ENCODE measurements at regions not wholly inside any gene's neighbourhood (a gene's known extent, or its start where the extent isn't known, plus 50 kb on each side); places are given as distances from the start of the nearest gene placed in this dataset.

DNA sequence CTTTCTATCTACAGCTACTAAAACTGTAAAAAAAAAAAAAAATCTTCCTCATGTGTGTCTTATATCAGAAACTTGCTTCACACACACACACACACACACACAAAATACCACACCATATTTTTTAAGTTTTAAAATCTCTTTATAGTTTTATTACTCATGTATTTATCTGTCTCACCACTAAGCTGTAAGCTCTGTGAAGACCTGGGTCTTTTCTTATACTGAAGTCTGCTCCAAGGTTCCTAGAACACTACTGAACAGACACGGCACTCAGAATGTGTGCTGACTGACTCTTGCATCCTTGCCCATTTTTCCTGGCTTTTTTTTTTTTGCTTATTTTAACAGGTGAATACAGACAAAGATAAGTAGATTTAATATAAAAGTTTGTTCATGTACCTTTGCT is 135.6 kb upstream of the CXXC4 start:
- intact Hi-C loops (cut with DNase I; ENCODE audit: low total_unique reads): no loop called here
- no peaks in the 10 kb centered on the region for H3K36me3 ChIP-seq
- no peaks in the 10 kb centered on the region for H3K4me1 ChIP-seq
- H3K4me3 ChIP-seq: no peak overlapping the region
- no peak for DNase-seq
- TF ChIP-seq EP300 (IDR thresholded peaks at IDR 0.05): no peak
- TF ChIP-seq, protein P1, sequence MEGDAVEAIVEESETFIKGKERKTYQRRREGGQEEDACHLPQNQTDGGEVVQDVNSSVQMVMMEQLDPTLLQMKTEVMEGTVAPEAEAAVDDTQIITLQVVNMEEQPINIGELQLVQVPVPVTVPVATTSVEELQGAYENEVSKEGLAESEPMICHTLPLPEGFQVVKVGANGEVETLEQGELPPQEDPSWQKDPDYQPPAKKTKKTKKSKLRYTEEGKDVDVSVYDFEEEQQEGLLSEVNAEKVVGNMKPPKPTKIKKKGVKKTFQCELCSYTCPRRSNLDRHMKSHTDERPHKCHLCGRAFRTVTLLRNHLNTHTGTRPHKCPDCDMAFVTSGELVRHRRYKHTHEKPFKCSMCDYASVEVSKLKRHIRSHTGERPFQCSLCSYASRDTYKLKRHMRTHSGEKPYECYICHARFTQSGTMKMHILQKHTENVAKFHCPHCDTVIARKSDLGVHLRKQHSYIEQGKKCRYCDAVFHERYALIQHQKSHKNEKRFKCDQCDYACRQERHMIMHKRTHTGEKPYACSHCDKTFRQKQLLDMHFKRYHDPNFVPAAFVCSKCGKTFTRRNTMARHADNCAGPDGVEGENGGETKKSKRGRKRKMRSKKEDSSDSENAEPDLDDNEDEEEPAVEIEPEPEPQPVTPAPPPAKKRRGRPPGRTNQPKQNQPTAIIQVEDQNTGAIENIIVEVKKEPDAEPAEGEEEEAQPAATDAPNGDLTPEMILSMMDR (IDR thresholded peaks at IDR 0.05): no peak
- no peak for TF ChIP-seq POLR2A (IDR thresholded peaks at IDR 0.05)
- TF ChIP-seq POLR2AphosphoS5 (IDR thresholded peaks at IDR 0.05): no peak
- no peaks in the 10 kb centered on the region for H3K9me3 ChIP-seq
- H3K27ac ChIP-seq: no peak overlapping the region
- no peaks in the 10 kb centered on the region for H3K27me3 ChIP-seq
- WGBS, 5 donors: 48 to 84% (median 67%) methylated on average over 1 of the region's 1 CpG

DNA sequence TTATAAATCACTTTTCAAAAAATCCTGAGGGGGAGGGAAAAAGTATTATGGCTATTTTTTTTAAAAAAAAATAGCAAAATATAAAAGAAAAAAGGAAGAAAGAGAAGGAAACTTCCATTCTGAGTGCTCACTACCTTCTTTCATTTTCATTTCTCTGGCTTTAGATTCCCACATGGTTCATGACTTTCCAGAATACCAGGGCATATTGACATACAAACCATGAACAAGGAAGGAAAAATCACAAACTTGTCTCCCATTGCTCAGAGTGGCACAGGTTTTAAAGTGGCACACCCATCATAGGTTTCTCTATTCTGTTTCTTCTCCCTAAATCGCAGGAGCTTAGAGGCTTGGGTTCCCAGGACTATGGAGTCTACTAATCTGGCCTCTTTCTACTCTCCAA is 136.3 kb upstream of the CXXC4 start:
- Histone ChIP-seq H3K4me1 (no peaks in the 10 kb centered on the region), H3K27ac (no peak overlapping the region), H3K36me3 (no peaks in the 10 kb centered on the region), H3K27me3 (no peaks in the 10 kb centered on the region), H3K4me3 (no peak overlapping the region), H3K9me3 (no peaks in the 10 kb centered on the region)
- TF ChIP-seq, protein P1 (IDR thresholded peaks at IDR 0.05): no peak
- TF ChIP-seq EP300 (IDR thresholded peaks at IDR 0.05): no peak
- no peak for TF ChIP-seq POLR2AphosphoS5 (IDR thresholded peaks at IDR 0.05)
- no peak for TF ChIP-seq POLR2A (IDR thresholded peaks at IDR 0.05)
- WGBS, 5 donors: 75 to 96% (median 93%) methylated on average over 1 of the region's 1 CpG
- intact Hi-C loops (cut with DNase I; ENCODE audit: low total_unique reads): no loop called here
- no peak for DNase-seq

DNA sequence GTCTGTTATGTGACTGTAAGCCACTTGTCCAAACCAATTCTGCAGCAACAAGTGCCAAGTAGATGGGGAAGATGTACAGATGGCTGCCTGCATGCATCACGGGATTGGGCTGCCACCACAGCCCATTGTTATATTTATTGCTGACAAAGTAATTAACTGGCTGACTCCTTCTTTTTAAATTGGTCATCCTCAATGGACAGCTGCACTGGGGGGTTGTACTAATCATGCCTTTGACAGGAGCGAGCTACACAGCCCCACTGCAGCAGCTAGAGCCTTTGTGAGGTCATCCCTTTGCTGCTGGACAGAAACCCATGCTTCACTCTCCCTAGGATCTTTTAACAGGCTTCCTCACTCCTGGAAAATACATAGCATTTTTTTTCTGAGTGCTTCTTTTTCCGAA is 146.7 kb upstream of the CXXC4 start:
- H3K36me3 ChIP-seq: no peaks in the 10 kb centered on the region
- intact Hi-C loops (cut with DNase I; ENCODE audit: low total_unique reads): no loop called here
- no peak overlapping the region for H3K4me3 ChIP-seq
- DNase-seq: peak in 1 of 2 donors; percentile 14
- H3K9me3 ChIP-seq: no peaks in the 10 kb centered on the region
- no peaks in the 10 kb centered on the region for H3K4me1 ChIP-seq
- TF ChIP-seq POLR2AphosphoS5 (IDR thresholded peaks at IDR 0.05) (no peak), POLR2A (IDR thresholded peaks at IDR 0.05) (no peak), EP300 (IDR thresholded peaks at IDR 0.05) (no peak)
- TF ChIP-seq, protein P1 (IDR thresholded peaks at IDR 0.05): no peak
- H3K27me3 ChIP-seq: no peaks in the 10 kb centered on the region
- WGBS, 5 donors: 35 to 71% (median 56%) methylated on average over 3 of the region's 3 CpGs
- H3K27ac ChIP-seq: no peak overlapping the region

DNA sequence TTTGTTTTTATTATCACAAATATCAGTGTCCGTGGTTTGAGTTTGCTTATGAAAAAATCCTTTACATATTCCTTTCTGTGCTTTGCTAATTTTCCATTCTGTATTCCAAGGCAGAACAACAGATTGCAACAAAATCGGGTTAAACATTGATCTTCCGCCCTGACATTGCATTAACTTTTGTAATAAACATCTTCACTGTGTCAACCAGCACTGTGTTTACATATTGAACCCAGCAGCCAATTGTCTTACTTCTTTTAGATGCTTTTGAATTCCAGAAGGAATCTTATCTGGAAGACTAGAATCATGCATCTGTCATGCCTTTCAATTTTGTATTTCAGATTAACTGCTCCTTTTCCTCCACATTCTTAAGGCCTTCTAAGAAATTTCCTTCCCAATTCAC is 147.8 kb upstream of the CXXC4 start:
- intact Hi-C loops (cut with DNase I; ENCODE audit: low total_unique reads): no loop called here
- Histone ChIP-seq H3K27me3 (no peaks in the 10 kb centered on the region), H3K4me1 (no peaks in the 10 kb centered on the region), H3K4me3 (no peak overlapping the region), H3K36me3 (no peaks in the 10 kb centered on the region), H3K9me3 (no peaks in the 10 kb centered on the region), H3K27ac (no peak overlapping the region)
- no peak for DNase-seq
- 26 to 43% (median 36%) methylated on average over 3 of the region's 3 CpGs for WGBS, 5 donors
- no peak for TF ChIP-seq POLR2AphosphoS5 (IDR thresholded peaks at IDR 0.05)

DNA sequence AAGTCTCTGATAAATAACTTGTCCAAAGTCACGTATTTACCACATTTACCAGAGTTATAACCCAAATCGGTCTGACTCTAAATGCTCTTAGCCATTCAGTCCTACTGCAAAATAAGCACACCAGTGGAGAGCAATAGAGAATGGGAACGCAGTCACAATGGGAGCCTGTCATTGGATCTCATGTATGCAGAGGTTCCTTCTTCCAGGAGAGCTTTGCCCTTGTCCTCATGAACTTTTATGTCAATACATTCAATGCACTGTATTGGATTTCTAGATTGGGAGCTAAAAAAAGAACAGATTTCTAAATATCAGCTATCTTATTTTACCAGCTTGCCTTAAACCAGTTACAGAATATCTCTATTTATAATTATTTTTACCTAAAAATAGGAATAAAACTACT is 149.1 kb upstream of the CXXC4 start:
- no peaks in the 10 kb centered on the region for H3K36me3 ChIP-seq
- intact Hi-C loops (cut with DNase I; ENCODE audit: low total_unique reads): no loop called here
- 74 to 85% (median 84%) methylated on average over 3 of the region's 3 CpGs for WGBS, 5 donors
- H3K4me1 ChIP-seq: no peaks in the 10 kb centered on the region
- no peak overlapping the region for H3K27ac ChIP-seq
- H3K9me3 ChIP-seq: no peaks in the 10 kb centered on the region
- no peaks in the 10 kb centered on the region for H3K27me3 ChIP-seq
- DNase-seq: no peak
- no peak overlapping the region for H3K4me3 ChIP-seq
- TF ChIP-seq, protein P1 (IDR thresholded peaks at IDR 0.05): no peak
- no peak for TF ChIP-seq EP300 (IDR thresholded peaks at IDR 0.05)
- TF ChIP-seq POLR2A (IDR thresholded peaks at IDR 0.05): no peak
- TF ChIP-seq POLR2AphosphoS5 (IDR thresholded peaks at IDR 0.05): no peak
